Endothelial cell (in vitro differentiated cells): ENCODE measurements at regions not wholly inside any gene's neighbourhood (a gene's known extent, or its start where the extent isn't known, plus 50 kb on each side); places are given as distances from the start of the nearest gene placed in this dataset.
"Not testable (repeated sequence)": the region's sequence is repeated elsewhere in the genome, so short reads cannot be mapped to it uniquely, and the experiment has no call there.

Source experiments
- DNase-seq: peaks from one replicate; pipeline ENCODE4 v3.0.0; 2021; ENCODE audit warnings: low spot score
- H3K27ac Mint-ChIP-seq: one replicate; pipeline ENCODE4 v1.8.0; 2021; ENCODE audit warnings: mixed read lengths, inconsistent platforms; ENCODE audit not compliant: unreplicated experiment
- H3K27me3 Mint-ChIP-seq: one replicate; pipeline ENCODE4 v1.8.0; 2021; ENCODE audit warnings: mild to moderate bottlenecking, moderate library complexity, mixed read lengths, inconsistent platforms; ENCODE audit not compliant: unreplicated experiment
- H3K36me3 Mint-ChIP-seq: one replicate; pipeline ENCODE4 v1.8.0; 2021; ENCODE audit warnings: mild to moderate bottlenecking, low read depth, mixed read lengths, inconsistent platforms; ENCODE audit not compliant: unreplicated experiment
- H3K4me1 Mint-ChIP-seq: one replicate; pipeline ENCODE4 v1.8.0; 2021; ENCODE audit warnings: mild to moderate bottlenecking, mixed read lengths, inconsistent platforms; ENCODE audit not compliant: unreplicated experiment
- H3K4me3 Mint-ChIP-seq: one replicate; pipeline ENCODE4 v1.8.0; 2021; ENCODE audit warnings: mild to moderate bottlenecking, mixed read lengths, inconsistent platforms; ENCODE audit not compliant: unreplicated experiment
- H3K9me3 Mint-ChIP-seq: one replicate; pipeline ENCODE4 v1.8.0; 2021; ENCODE audit warnings: mixed read lengths, inconsistent platforms; ENCODE audit not compliant: unreplicated experiment
- TF ChIP-seq, protein P1 (sequence below): fragments of 200-600 bp; sonication (generic); IDR thresholded peaks from one replicate; pipeline ENCODE4 v1.5.0; 2021; ENCODE audit warnings: antibody characterized with exemption; ENCODE audit not compliant: unreplicated experiment

- Mint-ChIP-seq H3K36me3 (no peaks in the 10 kb centered on the region), H3K27me3 (no peaks in the 10 kb centered on the region), H3K4me1 (peaks cover 3% of the 10 kb centered on the region), H3K4me3 (no peak overlapping the region), H3K27ac (no peak overlapping the region), H3K9me3 (no peaks in the 10 kb centered on the region)
- TF ChIP-seq, protein P1, sequence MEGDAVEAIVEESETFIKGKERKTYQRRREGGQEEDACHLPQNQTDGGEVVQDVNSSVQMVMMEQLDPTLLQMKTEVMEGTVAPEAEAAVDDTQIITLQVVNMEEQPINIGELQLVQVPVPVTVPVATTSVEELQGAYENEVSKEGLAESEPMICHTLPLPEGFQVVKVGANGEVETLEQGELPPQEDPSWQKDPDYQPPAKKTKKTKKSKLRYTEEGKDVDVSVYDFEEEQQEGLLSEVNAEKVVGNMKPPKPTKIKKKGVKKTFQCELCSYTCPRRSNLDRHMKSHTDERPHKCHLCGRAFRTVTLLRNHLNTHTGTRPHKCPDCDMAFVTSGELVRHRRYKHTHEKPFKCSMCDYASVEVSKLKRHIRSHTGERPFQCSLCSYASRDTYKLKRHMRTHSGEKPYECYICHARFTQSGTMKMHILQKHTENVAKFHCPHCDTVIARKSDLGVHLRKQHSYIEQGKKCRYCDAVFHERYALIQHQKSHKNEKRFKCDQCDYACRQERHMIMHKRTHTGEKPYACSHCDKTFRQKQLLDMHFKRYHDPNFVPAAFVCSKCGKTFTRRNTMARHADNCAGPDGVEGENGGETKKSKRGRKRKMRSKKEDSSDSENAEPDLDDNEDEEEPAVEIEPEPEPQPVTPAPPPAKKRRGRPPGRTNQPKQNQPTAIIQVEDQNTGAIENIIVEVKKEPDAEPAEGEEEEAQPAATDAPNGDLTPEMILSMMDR: no peak
- DNase-seq: no peak
Observed at GRCh38 chr7:112933598-112933997, 143.4 kb upstream of the TMEM168 start.

DNA sequence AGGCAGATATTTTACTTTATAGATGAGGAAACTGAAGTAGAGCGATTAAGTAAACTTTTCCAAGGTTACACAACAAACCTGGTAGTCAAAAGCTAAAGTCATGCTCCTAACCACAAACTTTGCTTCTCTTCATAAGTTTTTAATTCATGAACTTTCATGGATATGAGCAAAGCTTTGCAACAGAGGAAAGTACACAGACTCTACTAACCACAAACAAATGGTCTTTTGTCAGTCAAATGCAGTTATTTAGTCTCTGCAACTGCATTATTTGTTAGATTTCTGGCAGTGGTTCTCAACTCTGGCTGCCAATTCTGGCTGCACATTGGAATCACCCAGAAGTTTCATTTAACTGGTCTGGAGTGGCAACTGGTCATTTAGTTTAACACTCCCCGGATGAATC is 140.6 kb upstream of the TMEM168 start:
- TF ChIP-seq, protein P1: no peak
- no peak overlapping the region for H3K4me3 Mint-ChIP-seq

DNA sequence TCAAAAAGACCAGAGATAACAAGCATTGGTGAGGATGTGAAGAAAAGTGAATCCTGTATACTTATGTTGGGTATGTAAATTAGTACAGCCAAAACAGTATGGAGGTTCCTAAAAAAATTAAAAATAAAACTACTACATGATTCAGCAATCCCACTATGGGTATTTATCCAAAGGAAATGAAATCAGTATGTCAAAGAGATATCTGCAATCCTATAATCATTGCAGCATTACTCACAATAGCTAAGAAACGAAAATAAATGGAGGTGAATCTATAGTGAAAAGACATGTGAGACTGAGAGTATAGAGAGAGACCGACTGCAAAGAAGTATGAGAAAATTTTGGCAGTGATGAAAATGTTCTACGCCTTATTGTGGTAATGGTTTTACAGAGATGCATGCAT is 139.2 kb upstream of the TMEM168 start:
- H3K27ac Mint-ChIP-seq: no peak overlapping the region
- TF ChIP-seq, protein P1: no peak
- H3K9me3 Mint-ChIP-seq: no peaks in the 10 kb centered on the region
- no peaks in the 10 kb centered on the region for H3K27me3 Mint-ChIP-seq
- no peaks in the 10 kb centered on the region for H3K4me1 Mint-ChIP-seq
- H3K4me3 Mint-ChIP-seq: no peak overlapping the region
- DNase-seq: no peak
- no peaks in the 10 kb centered on the region for H3K36me3 Mint-ChIP-seq

More for the DNA sequence above, 140.6 kb upstream of the TMEM168 start:
- H3K27me3 Mint-ChIP-seq: no peaks in the 10 kb centered on the region
- no peak overlapping the region for H3K27ac Mint-ChIP-seq
- no peaks in the 10 kb centered on the region for H3K9me3 Mint-ChIP-seq
- H3K36me3 Mint-ChIP-seq: no peaks in the 10 kb centered on the region
- no peaks in the 10 kb centered on the region for H3K4me1 Mint-ChIP-seq
- no peak for DNase-seq

DNA sequence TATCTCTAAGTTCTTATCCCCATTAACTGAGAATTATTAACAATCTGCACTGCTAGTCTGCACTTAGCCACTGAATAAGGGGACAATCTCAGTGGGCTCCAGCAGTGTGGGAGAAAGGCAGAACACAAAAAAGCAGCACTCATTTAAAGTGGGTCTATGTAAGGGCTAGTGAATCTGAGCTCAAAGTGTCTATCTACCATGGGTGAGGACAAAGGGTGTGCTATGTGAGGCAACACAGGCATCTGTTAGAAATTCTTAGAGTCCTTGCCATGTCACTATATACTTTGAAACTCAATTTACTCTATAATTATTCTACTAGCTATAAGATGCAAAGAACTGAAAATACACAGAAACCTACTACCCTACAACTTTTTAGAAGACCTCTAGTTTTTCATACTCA is 135.8 kb upstream of the TMEM168 start:
- Mint-ChIP-seq H3K36me3 (no peaks in the 10 kb centered on the region), H3K9me3 (no peaks in the 10 kb centered on the region), H3K4me1 (no peaks in the 10 kb centered on the region), H3K27me3 (no peaks in the 10 kb centered on the region), H3K4me3 (no peak overlapping the region), H3K27ac (no peak overlapping the region)
- TF ChIP-seq, protein P1: no peak
- no peak for DNase-seq

GRCh38 chr7:112922546-112922945 is 132.4 kb upstream of the TMEM168 start:
- H3K9me3 Mint-ChIP-seq, H3K4me3 Mint-ChIP-seq, H3K27me3 Mint-ChIP-seq, H3K27ac Mint-ChIP-seq, H3K4me1 Mint-ChIP-seq, H3K36me3 Mint-ChIP-seq, DNase-seq: not testable (repeated sequence)

DNA sequence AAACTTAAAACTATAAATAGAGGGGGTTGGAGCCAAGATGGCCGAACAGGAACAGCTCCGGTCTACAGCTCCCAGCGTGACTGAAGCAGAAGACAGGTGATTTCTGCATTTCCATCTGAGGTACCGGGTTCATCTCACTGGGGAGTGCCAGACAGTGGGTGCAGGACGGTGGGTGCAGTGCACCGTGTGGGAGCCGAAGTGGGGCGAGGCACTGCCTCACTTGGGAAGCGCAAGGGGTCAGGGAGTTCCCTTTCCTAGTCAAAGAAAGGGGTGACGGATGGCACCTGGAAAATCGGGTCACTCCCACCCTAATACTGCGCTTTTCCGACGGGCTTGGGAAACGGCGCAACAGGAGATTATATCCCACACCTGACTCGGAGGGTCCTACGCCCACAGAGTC is 126.2 kb upstream of the TMEM168 start:
- H3K4me1 Mint-ChIP-seq, H3K27ac Mint-ChIP-seq, H3K9me3 Mint-ChIP-seq, H3K4me3 Mint-ChIP-seq, H3K36me3 Mint-ChIP-seq, H3K27me3 Mint-ChIP-seq, DNase-seq: not testable (repeated sequence)
